A673 (cell line): ENCODE measurements at regions not wholly inside any gene's neighbourhood (a gene's known extent, or its start where the extent isn't known, plus 50 kb on each side); places are given as distances from the start of the nearest gene placed in this dataset.

ENCODE experiments used
- BruUV-seq: library from RNA; stranded (reverse); fragments of 400-500 nt; replicated peaks from 2 replicates; lab custom pipeline; 2021; lab: Mats Ljungman, UMichigan
- CTCF ChIA-PET: fragments of 300-600 bp; sonication (Branson Sonifier 250); formaldehyde crosslinking; loops from one replicate; lab custom pipeline; 2022; ENCODE audit warnings: antibody characterized with exemption; lab: Charles Lee
- POLR2A ChIA-PET: fragments of 300-600 bp; sonication (Branson Sonifier 250); formaldehyde crosslinking; loops from one replicate; lab custom pipeline; 2022; ENCODE audit warnings: antibody characterized with exemption; ENCODE audit not compliant: low non-redundant PET; lab: Charles Lee
- DNase-seq: peaks from one replicate; pipeline ENCODE4 v3.0.0-alpha.2; 2015; ENCODE audit warnings: low spot score
- H3K27ac ChIP-seq: fragments of 200-600 bp; sonication (generic); 2 replicates; pipeline ENCODE4 v1.5.1; 2016; ENCODE audit warnings: mixed run types, low read depth, mild to moderate bottlenecking, mixed read lengths, antibody characterized with exemption, low read length; ENCODE audit not compliant: poor library complexity, severe bottlenecking
- H3K27me3 ChIP-seq: fragments of 200-600 bp; sonication (generic); replicated peaks from 2 replicates; pipeline ENCODE4 v1.6.1; 2017; ENCODE audit warnings: mixed run types, low read depth, mild to moderate bottlenecking, mixed read lengths, antibody characterized with exemption, low read length; ENCODE audit not compliant: insufficient read depth, poor library complexity
- H3K36me3 ChIP-seq: fragments of 200-600 bp; sonication (generic); 2 replicates; pipeline ENCODE4 v1.6.1; 2016; ENCODE audit warnings: mixed run types, mild to moderate bottlenecking, mixed read lengths, antibody characterized with exemption, low read length; ENCODE audit not compliant: insufficient read depth, poor library complexity, severe bottlenecking
- H3K4me1 ChIP-seq: fragments of 200-600 bp; sonication (generic); 2 replicates; pipeline ENCODE4 v1.6.1; 2017; ENCODE audit warnings: mixed run types, mild to moderate bottlenecking, mixed read lengths, antibody characterized with exemption, low read length; ENCODE audit not compliant: insufficient read depth, poor library complexity, severe bottlenecking
- H3K4me3 ChIP-seq: fragments of 200-600 bp; sonication (generic); 2 replicates; pipeline ENCODE4 v1.5.1; 2016; ENCODE audit warnings: low read depth, mixed run types, mild to moderate bottlenecking, mixed read lengths, low read length; ENCODE audit not compliant: poor library complexity, severe bottlenecking
- H3K9me3 ChIP-seq: fragments of 200-600 bp; sonication (generic); 2 replicates; pipeline ENCODE4 v1.6.1; 2016; ENCODE audit warnings: mixed run types, low read depth, mild to moderate bottlenecking, mixed read lengths, antibody characterized with exemption, low read length; ENCODE audit not compliant: poor library complexity, severe bottlenecking
- EZH2 ChIP-seq: fragments of 200-600 bp; sonication (generic); IDR thresholded peaks from 2 replicates; pipeline ENCODE4 v1.6.1; 2017; ENCODE audit warnings: borderline replicate concordance, low read depth, mild to moderate bottlenecking, mixed read lengths, antibody characterized with exemption, low read length; ENCODE audit not compliant: poor library complexity, severe bottlenecking
- intact Hi-C: fragments of 100-400 bp; cut with micrococcal nuclease; formaldehyde crosslinking; loops from one replicate; pipeline ENCODE4 v1.10.0; 2022; ENCODE audit not compliant: unreplicated experiment
- TF ChIP-seq, protein P1 (sequence below): fragments of 300-800, 200-600 bp; sonication (generic); conservative IDR thresholded peaks from 2 replicates; pipeline ENCODE4 v1.5.1; 2017; ENCODE audit warnings: low read depth, mild to moderate bottlenecking, antibody characterized with exemption, low read length, moderate library complexity, mixed read lengths

DNA sequence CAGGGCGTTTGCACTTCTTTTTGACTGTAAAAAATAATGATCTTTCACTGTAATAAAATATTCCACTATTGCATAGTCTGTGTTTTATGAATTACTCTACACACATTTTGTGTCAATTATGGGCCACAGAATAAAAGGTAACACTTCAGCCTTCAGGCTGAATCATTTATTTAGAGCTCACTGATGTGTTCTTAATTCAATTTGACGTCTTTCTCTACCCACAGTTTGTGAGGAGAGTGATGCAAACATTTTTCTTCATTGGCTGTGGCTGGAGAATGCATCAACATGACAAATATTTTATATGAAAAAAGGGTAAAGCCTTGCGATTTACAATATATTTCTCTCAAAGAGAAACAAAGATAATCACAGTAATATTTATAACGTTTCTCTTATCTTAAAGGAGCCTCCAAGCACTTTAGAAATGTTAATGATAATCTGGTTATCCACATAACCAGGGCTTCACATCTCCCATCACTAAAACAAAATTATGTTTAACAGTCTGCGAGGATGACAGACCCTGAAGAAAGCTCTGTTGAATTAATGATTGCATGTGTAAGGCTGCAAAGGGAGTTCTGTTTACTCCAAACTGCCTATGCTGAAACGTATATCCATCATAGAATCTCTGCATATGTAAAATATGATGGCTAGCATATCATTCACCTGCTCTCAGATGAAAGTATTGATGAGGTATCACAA lies 951.3 kb downstream of the ZPLD1 start:
- ChIA-PET POLR2A (no interaction called here), CTCF (no interaction called here)
- no peak overlapping the region for H3K4me3 ChIP-seq
- no peak for DNase-seq
- no peaks in the 10 kb centered on the region for H3K36me3 ChIP-seq
- intact Hi-C loops = no loop called here
- no peaks in the 10 kb centered on the region for H3K9me3 ChIP-seq
- H3K4me1 ChIP-seq = peaks cover 13% of the 10 kb centered on the region
- H3K27me3 ChIP-seq = no peaks in the 10 kb centered on the region
- no TSS peak for BruUV-seq
- no peak overlapping the region for H3K27ac ChIP-seq
- no peak for TF ChIP-seq EZH2
- TF ChIP-seq, protein P1, sequence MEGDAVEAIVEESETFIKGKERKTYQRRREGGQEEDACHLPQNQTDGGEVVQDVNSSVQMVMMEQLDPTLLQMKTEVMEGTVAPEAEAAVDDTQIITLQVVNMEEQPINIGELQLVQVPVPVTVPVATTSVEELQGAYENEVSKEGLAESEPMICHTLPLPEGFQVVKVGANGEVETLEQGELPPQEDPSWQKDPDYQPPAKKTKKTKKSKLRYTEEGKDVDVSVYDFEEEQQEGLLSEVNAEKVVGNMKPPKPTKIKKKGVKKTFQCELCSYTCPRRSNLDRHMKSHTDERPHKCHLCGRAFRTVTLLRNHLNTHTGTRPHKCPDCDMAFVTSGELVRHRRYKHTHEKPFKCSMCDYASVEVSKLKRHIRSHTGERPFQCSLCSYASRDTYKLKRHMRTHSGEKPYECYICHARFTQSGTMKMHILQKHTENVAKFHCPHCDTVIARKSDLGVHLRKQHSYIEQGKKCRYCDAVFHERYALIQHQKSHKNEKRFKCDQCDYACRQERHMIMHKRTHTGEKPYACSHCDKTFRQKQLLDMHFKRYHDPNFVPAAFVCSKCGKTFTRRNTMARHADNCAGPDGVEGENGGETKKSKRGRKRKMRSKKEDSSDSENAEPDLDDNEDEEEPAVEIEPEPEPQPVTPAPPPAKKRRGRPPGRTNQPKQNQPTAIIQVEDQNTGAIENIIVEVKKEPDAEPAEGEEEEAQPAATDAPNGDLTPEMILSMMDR = no peak

DNA sequence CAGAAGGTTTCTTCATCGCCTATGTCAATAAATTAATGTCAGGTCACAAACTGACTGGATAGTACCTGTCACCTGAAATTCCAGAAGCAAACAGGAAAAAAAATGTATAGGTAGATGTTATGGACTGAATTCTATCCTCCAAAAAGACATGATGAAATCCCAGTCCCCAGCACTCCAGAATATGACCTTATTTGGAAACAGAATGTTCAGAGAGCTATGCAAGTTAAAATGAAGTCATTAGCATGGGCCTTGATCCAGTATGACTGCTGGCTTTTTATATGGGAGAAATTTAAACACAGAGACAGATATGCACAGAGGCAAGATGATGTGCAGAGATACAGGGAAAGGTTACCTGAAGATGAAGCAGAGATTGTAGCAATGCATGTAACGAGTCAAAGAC lies 953.4 kb downstream of the ZPLD1 start:
- peak overlapping the region; percentile 6 for H3K27ac ChIP-seq
- no peak overlapping the region for H3K4me3 ChIP-seq
- ChIA-PET CTCF (no interaction called here), POLR2A (no interaction called here)
- TF ChIP-seq, protein P1 = no peak
- TF ChIP-seq EZH2 = no peak
- peak; percentile 39 for DNase-seq
- H3K27me3 ChIP-seq = no peaks in the 10 kb centered on the region
- no peaks in the 10 kb centered on the region for H3K36me3 ChIP-seq
- intact Hi-C loops = no loop called here
- H3K9me3 ChIP-seq = no peaks in the 10 kb centered on the region
- peaks cover 13% of the 10 kb centered on the region for H3K4me1 ChIP-seq
- no TSS peak for BruUV-seq

DNA sequence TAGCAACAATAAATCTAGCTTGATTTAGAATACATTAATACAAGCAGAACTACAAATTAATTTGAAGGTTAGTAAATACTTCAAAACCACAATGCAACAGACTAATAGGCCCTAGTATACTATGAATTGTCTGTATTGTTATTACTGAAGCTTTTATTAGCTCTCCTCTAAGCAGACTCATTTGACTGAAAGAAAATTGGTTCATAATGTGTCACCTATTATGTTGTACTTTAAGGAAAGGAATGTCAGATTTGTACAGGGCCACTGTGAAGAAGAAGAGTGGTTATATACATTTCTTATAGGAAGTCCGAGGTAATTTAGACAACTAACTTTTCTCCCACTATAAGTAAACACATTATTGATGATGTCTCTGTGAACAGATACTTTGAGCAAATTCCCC lies 954.5 kb downstream of the ZPLD1 start:
- no peak overlapping the region for H3K27ac ChIP-seq
- no peaks in the 10 kb centered on the region for H3K27me3 ChIP-seq
- BruUV-seq = no TSS peak
- H3K4me3 ChIP-seq = no peak overlapping the region
- no peak for TF ChIP-seq EZH2
- TF ChIP-seq, protein P1 = no peak
- intact Hi-C loops = no loop called here
- POLR2A ChIA-PET = interaction anchor here (0.6 kb wide), 1 partner anchor 1019 kb away, joined by 4 read pairs; no protein-coding TSS in a partner anchor
- CTCF ChIA-PET = no interaction called here
- no peaks in the 10 kb centered on the region for H3K9me3 ChIP-seq
- H3K4me1 ChIP-seq = peaks cover 13% of the 10 kb centered on the region
- no peaks in the 10 kb centered on the region for H3K36me3 ChIP-seq
- DNase-seq = no peak
